Right lobe of liver (tissue), 4 donors: ENCODE measurements at regions not wholly inside any gene's neighbourhood (a gene's known extent, or its start where the extent isn't known, plus 50 kb on each side); places are given as distances from the start of the nearest gene placed in this dataset.

Source experiments
- CTCF ChIP-seq, 4 donors: fragments of 200-600 bp in 3 of 4; fragments of 450-650 bp in 1 of 4; IDR thresholded peaks; one replicate each; pipeline versions ENCODE4 v1.5.1 to v1.8.0; 2016 to 2022; ENCODE audit warnings: antibody characterized with exemption in 4 of 4, mild to moderate bottlenecking in 2 of 4
- POLR2A ChIP-seq: fragments of 450-650 bp; IDR thresholded peaks from one replicate; pipeline ENCODE4 v1.6.1; 2017; ENCODE audit warnings: antibody characterized with exemption, mild to moderate bottlenecking
- donor health status: DM: no; HTN: no; CAD: no.
- donor health status: DM: no; HTN: no; CAD: no.
- donor health status: DM: no; HTN: yes; CAD: no.

- TF ChIP-seq CTCF (IDR thresholded peaks at IDR 0.05) (no peak), POLR2A (no peak)
Observed at GRCh38 chr21:19792004-19792403, 1206.2 kb upstream of the NCAM2 start.
